ENCODE measurements at regions not wholly inside any gene's neighbourhood (a gene's known extent, or its start where the extent isn't known, plus 50 kb on each side); places are given as distances from the start of the nearest gene placed in this dataset.

- TF ChIP-seq CTCF (IDR thresholded peaks at IDR 0.05; ENCODE audit: insufficient read depth, low read depth, low read length) (no peak), EZH2 (IDR thresholded peaks at IDR 0.05; ENCODE audit: insufficient read depth, low read length) (no peak)
Observed at GRCh38 chr4:106764774-106765173, 271.3 kb downstream of the DKK2 start.

Measured in astrocyte (in vitro differentiated cells and primary cell).